DND-41 (cell line): ENCODE measurements at regions not wholly inside any gene's neighbourhood (a gene's known extent, or its start where the extent isn't known, plus 50 kb on each side); places are given as distances from the start of the nearest gene placed in this dataset.

ENCODE experiments used
- EZH2 ChIP-seq: IDR thresholded peaks from 3 replicates; pipeline ENCODE4 v1.6.1; 2012; ENCODE audit warnings: borderline replicate concordance, low read depth, mild to moderate bottlenecking, moderate library complexity, low read length, inconsistent platforms; ENCODE audit not compliant: severe bottlenecking
- TF ChIP-seq, protein P1 (sequence below): IDR thresholded peaks from 2 replicates; pipeline ENCODE4 v1.5.1; 2012; ENCODE audit warnings: borderline replicate concordance, low read length, moderate library complexity, mild to moderate bottlenecking; ENCODE audit not compliant: poor library complexity, severe bottlenecking; ENCODE audit errors: extremely low read depth

DNA sequence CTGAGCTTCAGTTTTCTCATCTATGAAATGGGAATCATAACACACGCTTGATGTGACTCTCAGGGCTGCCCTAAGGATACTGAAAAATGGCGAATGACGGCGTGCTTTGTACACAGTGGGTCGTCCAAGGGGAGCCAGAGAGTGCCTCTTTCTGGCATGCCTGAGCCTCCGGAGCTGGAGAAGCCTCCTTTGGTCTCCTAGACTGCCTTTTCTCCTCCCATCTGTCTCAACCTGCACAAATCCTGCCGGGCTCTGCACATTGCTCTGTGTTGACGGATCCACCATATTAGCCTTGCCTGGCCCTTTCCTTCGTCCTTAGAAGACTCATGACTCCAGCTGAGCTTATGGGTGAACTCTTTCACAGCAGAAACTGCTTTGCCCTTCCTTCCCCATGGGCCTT, 220.9 kb downstream of the TSHZ3 start:
- TF ChIP-seq, protein P1, sequence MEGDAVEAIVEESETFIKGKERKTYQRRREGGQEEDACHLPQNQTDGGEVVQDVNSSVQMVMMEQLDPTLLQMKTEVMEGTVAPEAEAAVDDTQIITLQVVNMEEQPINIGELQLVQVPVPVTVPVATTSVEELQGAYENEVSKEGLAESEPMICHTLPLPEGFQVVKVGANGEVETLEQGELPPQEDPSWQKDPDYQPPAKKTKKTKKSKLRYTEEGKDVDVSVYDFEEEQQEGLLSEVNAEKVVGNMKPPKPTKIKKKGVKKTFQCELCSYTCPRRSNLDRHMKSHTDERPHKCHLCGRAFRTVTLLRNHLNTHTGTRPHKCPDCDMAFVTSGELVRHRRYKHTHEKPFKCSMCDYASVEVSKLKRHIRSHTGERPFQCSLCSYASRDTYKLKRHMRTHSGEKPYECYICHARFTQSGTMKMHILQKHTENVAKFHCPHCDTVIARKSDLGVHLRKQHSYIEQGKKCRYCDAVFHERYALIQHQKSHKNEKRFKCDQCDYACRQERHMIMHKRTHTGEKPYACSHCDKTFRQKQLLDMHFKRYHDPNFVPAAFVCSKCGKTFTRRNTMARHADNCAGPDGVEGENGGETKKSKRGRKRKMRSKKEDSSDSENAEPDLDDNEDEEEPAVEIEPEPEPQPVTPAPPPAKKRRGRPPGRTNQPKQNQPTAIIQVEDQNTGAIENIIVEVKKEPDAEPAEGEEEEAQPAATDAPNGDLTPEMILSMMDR: no peak
- TF ChIP-seq EZH2: no peak
